Ishikawa (cell line): ENCODE measurements at regions not wholly inside any gene's neighbourhood (a gene's known extent, or its start where the extent isn't known, plus 50 kb on each side); places are given as distances from the start of the nearest gene placed in this dataset.

Source experiments
- CEBPB ChIP-seq: IDR thresholded peaks from 2 replicates; pipeline ENCODE4 v1.6.1; 2012
- CREB1 ChIP-seq: IDR thresholded peaks from 2 replicates; pipeline ENCODE4 v1.6.1; 2012; ENCODE audit warnings: low read depth
- EGR1 ChIP-seq: IDR thresholded peaks from 2 replicates; pipeline ENCODE4 v1.6.1; 2012
- EP300 ChIP-seq: IDR thresholded peaks from 2 replicates; pipeline ENCODE4 v1.6.1; 2012; ENCODE audit warnings: borderline replicate concordance
- FOXM1 ChIP-seq: IDR thresholded peaks from 2 replicates; pipeline ENCODE4 v1.6.1; 2012; ENCODE audit warnings: low read depth, borderline replicate concordance
- NFIC ChIP-seq: IDR thresholded peaks from 2 replicates; pipeline ENCODE4 v1.6.1; 2012
- RAD21 ChIP-seq: IDR thresholded peaks from 2 replicates; pipeline ENCODE4 v1.6.1; 2012; ENCODE audit warnings: low read depth
- TAF1 ChIP-seq: IDR thresholded peaks from 2 replicates; pipeline ENCODE4 v1.6.1; 2012; ENCODE audit warnings: low read depth, mild to moderate bottlenecking
- TCF12 ChIP-seq: IDR thresholded peaks from 2 replicates; pipeline ENCODE4 v1.6.1; 2012; ENCODE audit warnings: low read depth
- TEAD4 ChIP-seq: IDR thresholded peaks from 2 replicates; pipeline ENCODE4 v1.6.1; 2012
- USF1 ChIP-seq: IDR thresholded peaks from 2 replicates; pipeline ENCODE4 v1.6.1; 2012
- YY1 ChIP-seq: IDR thresholded peaks from 2 replicates; pipeline ENCODE4 v1.6.1; 2012; ENCODE audit warnings: low read depth
- ZBTB7A ChIP-seq: IDR thresholded peaks from 2 replicates; pipeline ENCODE4 v1.6.1; 2012; ENCODE audit warnings: low read depth
- TF ChIP-seq, protein P1 (sequence below): IDR thresholded peaks from 2 replicates; pipeline ENCODE4 v1.6.1; 2012
- TF ChIP-seq, protein P2 (sequence below): IDR thresholded peaks from 2 replicates; pipeline ENCODE4 v1.6.1; 2012; ENCODE audit warnings: low read depth, mild to moderate bottlenecking

GRCh38 chr18:38571651-38572050 lies 1006.1 kb upstream of the CELF4 start:
- TF ChIP-seq TEAD4 = no peak

DNA sequence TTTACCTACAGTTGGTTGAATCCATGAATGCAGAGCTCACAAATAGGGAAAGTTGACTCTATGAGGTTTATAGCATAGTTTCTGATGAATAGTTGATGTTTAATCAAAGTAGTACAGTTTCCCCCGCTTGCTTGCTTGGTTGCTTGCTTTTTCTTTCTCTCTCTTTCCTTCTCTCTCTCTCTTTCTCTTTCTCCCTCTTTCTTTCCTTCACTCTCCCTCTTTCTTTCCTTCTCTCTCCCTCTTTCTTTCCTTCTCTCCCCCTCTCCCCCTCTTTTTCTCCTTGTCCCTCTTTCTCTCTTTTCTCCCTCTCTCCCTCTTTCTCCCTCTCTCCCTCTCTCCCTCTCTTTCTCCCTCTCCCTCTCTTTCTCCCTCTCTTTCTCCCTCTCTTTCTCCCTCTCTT lies 999.9 kb upstream of the CELF4 start:
- TF ChIP-seq, protein P1, sequence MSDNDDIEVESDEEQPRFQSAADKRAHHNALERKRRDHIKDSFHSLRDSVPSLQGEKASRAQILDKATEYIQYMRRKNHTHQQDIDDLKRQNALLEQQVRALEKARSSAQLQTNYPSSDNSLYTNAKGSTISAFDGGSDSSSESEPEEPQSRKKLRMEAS = no peak
- no peak for TF ChIP-seq EGR1
- TF ChIP-seq TEAD4 = no peak
- TF ChIP-seq, protein P2, sequence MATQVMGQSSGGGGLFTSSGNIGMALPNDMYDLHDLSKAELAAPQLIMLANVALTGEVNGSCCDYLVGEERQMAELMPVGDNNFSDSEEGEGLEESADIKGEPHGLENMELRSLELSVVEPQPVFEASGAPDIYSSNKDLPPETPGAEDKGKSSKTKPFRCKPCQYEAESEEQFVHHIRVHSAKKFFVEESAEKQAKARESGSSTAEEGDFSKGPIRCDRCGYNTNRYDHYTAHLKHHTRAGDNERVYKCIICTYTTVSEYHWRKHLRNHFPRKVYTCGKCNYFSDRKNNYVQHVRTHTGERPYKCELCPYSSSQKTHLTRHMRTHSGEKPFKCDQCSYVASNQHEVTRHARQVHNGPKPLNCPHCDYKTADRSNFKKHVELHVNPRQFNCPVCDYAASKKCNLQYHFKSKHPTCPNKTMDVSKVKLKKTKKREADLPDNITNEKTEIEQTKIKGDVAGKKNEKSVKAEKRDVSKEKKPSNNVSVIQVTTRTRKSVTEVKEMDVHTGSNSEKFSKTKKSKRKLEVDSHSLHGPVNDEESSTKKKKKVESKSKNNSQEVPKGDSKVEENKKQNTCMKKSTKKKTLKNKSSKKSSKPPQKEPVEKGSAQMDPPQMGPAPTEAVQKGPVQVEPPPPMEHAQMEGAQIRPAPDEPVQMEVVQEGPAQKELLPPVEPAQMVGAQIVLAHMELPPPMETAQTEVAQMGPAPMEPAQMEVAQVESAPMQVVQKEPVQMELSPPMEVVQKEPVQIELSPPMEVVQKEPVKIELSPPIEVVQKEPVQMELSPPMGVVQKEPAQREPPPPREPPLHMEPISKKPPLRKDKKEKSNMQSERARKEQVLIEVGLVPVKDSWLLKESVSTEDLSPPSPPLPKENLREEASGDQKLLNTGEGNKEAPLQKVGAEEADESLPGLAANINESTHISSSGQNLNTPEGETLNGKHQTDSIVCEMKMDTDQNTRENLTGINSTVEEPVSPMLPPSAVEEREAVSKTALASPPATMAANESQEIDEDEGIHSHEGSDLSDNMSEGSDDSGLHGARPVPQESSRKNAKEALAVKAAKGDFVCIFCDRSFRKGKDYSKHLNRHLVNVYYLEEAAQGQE = no peak
- TF ChIP-seq ZBTB7A = no peak
- TF ChIP-seq CREB1 = no peak
- no peak for TF ChIP-seq FOXM1
- no peak for TF ChIP-seq NFIC
- no peak for TF ChIP-seq YY1
- no peak for TF ChIP-seq TAF1
- no peak for TF ChIP-seq RAD21
- TF ChIP-seq USF1 = no peak
- no peak for TF ChIP-seq TCF12
- TF ChIP-seq CEBPB = no peak
- TF ChIP-seq EP300 = no peak

DNA sequence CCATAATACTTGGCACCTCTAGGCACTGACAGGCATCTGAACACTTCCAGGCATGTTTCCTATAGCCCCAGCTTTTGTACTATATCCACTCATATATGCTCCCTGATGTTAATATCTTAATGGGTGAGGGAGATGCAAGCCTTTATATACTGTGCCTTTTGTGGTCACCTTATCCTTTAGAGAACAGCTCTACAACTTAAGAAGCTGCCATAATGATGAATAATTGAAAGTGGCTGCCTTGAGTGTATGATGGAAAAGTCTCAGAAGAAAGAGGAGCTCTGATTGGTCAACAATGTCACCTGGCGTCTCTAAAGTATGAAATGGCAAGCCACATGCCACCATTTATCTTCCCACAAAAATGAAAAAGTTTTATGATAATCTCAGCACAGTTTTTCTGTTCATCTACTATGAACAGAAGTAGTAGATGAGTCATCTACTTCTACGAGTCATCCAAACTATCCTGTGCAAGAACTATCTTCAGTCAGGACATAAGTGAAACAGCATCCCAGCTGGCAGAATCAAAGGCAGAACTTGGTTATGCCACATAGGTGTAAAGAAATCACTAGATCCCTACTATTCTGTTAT lies 997.9 kb upstream of the CELF4 start:
- no peak for TF ChIP-seq TEAD4
- no peak for TF ChIP-seq NFIC
- TF ChIP-seq YY1 = no peak

DNA sequence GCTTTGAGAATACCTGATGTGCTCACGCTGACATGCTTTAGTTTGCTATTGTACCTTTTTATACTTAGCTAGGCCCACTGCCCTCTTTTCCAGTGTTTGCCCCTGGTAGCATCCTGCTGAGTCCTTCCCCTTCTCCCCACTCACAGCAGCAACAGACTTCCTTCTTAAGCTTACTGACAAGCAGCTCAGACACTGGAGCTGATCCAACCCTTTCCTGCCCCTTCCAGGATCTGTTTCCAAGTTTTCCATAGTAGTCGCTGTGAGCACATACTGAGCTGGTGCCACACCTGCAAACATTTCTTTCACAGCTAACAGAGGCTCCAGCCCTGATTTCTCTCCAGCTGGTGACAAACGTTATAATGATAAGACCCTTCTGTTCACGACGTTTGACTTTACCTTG lies 991.4 kb upstream of the CELF4 start:
- TF ChIP-seq CEBPB (no peak), EGR1 (no peak), FOXM1 (no peak), TAF1 (no peak), RAD21 (no peak), CREB1 (no peak), EP300 (no peak), TEAD4 (no peak), ZBTB7A (no peak), NFIC (no peak)
- TF ChIP-seq, protein P2 = no peak

DNA sequence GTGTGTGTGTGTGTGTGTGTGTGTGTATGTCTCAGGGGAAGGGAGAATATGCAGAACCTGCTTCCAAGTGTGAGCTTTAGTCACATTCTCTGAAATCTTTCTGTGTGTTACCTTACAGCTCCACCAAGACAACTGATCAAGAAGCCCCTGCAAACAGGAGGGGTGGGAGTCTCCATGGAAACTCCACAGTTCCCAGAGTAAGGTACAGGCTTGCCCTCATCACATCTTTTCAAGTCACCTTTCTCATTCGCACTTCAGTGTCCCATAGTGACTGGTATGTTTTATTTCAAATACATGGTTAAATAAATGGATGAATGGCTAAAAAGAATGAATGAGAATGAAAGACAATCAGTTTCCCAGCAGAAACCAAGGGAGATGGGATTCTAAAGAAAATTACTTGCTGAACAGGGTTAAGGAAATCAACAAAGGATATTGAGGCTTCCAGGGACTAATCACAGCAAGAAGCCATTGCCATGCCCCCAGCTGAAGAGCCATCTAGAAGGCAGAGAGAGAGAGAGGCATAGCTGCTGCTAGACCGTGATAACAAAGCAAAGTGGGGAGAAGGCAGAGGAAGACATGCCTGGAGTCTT lies 987.2 kb upstream of the CELF4 start:
- TF ChIP-seq TAF1 = no peak
- TF ChIP-seq USF1 = no peak
- TF ChIP-seq CREB1 = no peak
- TF ChIP-seq NFIC = no peak
- no peak for TF ChIP-seq FOXM1
- TF ChIP-seq, protein P1 = no peak
- TF ChIP-seq EGR1 = no peak
- no peak for TF ChIP-seq RAD21
- no peak for TF ChIP-seq EP300
- TF ChIP-seq, protein P2 = no peak
